GM19351 (cell line): ENCODE measurements at regions not wholly inside any gene's neighbourhood (a gene's known extent, or its start where the extent isn't known, plus 50 kb on each side); places are given as distances from the start of the nearest gene placed in this dataset.

ENCODE experiments used
- ATAC-seq: cut with Tn5 transposase; IDR thresholded peaks from one replicate; pipeline ENCODE4 v1.9.1; 2021; ENCODE audit warnings: mild to moderate bottlenecking, moderate library complexity; ENCODE audit not compliant: unreplicated experiment

DNA sequence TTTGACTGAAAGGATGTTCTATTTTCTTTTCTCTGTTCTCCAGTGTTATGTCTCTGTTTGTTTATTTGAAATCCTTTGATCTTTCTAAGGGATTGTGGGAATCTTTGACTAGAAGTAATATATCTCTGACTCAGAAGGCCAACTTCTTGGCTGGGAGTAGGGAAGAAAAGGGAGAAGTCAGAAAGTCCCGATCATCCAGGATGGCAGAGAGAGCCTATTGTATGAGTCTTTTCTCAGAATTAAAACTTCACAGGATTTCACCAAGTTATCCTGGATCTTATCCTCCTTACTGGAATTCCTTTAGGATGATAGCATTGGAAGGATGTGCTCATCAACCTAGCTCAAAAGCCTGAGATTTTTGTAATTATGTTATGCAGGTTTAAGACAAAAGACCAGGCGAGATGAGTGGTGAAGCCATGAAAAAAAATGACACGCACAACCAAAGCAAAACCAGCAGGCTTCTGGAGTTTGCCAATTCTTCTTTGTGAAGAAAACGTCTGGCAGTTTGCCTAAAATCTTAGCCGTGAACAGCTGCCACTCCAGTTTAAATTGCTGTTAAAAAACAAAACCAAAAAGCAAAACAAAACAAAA, 383.6 kb upstream of the SMIM21 start:
- no peak for ATAC-seq

DNA sequence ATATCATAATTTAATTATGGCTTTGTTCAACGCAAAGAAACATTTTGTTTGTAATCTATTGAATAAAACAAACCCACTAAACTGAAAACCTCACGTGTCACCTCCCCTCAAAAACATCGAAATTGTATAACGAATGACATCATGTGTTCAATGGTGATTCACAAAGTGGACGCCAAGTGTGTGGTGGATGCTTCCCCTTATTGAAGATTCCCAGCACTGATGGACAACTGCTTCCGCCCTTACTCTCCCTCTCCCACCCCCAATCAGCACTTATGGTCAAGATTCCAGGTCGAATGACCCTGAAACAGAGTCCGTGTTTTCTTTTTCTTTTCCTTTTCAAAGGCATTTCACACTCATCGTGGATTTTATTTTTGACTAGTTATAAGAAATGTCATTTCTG, 383.0 kb upstream of the SMIM21 start:
- no peak for ATAC-seq

DNA sequence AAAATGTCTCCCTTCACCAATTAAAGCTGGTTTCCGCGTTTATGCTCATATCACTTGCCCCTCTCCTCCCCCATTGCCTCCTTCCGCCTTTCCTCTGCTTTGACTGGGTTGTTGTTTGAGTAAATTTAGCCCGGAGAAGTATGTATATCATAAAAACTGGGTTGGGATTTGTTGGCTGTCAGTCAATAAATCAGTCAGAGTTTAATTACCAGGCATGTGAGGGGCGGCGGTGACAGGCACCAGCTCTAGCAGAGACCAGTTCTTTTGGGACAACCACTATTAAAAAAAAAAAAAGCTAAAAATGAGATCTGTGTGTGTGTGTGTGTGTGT, 382.4 kb upstream of the SMIM21 start:
- no peak for ATAC-seq

DNA sequence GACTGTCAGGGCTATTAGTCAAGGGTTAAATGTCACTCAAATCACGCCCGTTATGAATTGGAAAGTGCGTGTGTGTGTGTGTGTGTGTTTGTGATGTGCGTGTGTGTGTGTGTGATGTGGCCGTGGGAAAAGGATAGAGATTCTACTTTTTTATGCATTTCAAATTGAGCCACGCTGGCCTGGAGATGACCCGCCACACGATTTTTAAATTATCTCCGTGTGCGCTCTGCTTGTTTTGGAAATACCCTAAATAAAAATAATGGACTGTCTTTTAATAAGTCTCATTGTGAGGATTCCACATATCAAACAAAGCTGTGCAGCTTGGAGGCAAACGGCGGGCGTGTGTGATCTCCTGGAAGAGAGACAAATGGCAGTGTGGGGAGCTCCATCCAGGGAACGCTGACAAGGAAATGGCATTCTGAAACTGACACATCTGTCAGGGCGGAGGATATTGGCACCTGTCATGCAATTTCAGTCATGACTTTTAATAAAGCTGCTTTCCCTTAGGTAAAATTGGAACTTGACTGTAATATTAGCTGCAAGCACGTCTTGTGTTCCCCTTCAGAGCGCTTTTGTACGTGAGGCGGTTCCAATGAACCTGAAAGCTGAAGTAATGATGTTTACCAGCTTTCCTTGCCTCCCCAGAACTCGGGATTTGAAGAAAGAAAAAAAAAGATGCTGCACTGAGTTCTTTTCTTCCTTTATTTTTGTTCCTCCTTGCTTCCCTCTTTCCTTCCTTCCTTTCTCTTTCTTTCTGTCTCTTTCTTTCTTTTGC, 381.8 kb upstream of the SMIM21 start:
- ATAC-seq: no peak

DNA sequence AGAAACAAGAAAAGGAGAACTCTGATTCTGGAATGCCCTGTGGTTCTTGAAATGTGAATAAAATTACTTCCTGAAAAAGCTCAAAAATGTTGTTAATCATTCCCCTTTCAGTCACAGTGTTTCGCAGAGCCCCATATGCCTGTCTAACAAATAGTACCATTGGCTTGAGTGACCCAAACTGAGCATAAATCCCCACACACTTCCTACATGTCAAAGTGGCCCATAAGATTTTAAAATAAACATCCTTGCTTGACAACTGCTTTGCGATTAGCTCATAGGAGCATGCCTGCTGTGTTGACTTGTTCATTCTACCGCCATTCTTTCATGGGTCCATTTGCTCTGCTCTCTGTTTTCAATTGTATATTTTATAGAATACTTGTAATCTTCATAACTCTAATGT, 377.8 kb upstream of the SMIM21 start:
- no peak for ATAC-seq

DNA sequence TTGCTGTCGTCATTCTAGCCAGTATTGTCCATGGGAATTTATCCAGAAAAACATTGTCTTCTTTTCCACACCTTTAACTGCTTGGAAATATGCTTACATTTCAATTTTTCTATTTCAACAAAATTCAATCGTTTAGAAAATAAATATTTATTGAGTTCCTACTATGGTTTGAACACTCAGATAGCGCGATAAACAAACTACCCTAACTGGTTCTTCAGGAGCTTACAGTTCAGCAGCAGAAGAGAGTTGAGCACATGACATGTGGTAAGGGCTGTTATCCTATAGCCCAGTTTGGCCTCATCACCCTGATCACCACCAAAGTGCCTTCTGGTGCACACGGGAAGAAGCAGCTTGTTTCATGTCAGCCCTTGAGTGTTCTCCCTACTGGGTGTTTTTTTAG, 375.2 kb upstream of the SMIM21 start:
- ATAC-seq: no peak

DNA sequence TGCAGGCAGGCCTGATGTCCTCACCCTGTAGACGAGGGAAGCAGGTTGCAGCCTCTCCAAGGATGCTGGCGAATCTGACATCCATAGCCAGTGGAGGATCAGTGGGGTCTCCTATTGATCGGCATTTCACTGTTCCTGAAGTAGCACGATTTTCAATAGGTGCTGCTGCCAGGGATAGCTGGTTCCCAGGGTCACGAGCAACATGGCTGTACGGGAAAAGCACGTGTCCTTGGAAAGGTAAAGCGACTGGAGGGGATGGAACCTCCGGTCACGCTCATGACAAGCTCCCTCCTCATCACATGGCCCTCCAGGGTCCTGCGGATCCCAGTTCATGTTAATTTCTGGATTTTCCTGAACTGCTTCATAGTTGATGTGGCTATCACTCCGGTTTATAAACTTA, 373.7 kb upstream of the SMIM21 start:
- ATAC-seq: no peak

DNA sequence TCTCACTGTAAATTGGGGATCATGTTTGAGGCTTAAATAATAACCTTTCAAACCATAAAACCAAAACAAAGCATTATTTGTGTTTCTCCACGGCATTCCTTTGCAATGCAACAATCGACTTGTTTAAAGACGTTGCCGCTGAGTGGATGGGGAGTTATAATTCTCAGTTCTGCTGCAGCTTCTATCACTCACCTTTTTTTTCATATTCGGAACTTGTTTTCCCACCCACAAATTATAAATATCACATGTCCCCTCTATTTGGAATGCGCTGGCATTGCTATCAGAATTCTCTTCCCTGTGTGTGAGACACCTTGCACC, 372.8 kb upstream of the SMIM21 start:
- no peak for ATAC-seq

DNA sequence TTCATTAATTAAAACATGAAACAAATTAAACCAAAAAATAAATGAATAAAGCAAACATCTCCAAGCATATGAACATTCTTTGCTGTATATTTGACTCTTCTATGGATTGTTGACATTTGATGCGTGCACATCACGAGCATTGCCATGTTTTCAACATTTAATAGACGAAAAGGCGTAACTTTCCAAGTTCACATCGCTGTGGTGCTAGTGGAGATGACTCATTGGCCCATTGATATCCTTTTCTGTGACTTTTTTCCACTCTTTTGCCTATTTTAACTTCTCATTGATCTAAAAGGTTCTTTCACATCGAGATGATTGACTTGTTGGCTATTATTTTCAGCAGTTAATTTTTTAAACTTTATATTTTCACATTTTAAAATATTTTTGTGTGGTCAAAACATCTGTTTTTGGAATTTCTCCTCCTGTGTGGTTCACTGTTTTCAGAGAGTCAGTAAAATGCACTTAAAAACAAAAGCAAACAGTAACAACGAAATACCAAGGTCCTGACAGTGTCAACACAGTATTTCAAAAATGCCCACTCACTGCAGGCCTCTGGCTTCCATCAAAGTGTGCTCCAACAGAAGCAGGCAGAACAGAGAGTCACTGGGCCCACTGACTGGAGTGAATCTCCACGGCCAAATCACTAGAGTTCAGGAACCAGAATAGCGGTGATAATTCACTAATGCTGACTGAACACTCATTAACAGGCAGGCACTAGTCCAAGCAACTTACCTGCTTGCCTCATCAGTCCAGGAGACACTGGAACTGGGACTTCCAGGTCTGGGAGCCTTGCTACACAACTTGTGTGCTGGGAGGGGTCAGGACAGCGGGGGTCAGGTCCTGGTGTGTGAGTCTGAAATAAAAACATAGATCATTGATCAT, 372.2 kb upstream of the SMIM21 start:
- ATAC-seq: no peak

DNA sequence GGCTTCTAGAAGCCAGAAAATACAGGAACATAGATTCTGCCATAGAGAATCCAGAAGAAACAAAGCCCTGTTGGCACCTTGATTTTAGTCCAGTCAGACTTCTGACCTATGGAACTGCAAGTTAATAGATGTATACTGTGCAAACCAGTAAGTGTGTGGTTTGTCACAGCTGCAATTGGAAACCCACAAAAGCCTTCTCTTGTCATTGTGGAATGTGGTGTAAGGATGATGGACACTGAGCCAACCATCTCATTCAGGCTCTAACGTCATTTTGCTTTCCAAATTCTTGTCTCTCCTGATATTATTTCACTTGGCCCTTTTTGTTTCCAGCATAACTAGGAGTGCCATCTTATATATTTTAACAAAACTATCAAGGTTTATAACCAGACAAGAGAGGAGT, 369.5 kb upstream of the SMIM21 start:
- no peak for ATAC-seq

DNA sequence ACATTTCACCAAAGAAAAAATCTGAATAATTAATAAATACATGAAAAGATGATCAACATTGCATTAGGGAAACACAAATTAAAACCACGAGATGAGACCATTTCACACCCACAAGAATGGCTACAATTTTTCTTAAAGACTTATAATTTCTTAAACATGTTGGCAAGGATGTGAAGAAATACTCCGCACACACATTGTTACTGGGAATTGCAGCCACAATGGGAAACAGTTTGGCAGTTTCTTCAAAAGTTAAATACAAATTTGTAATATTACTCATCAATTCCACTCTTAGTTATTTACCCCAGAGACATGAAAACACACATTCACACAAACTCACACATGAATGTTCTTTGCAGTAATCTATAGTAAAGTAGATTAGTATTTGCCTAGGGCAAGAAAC, 363.3 kb upstream of the SMIM21 start:
- ATAC-seq: no peak

DNA sequence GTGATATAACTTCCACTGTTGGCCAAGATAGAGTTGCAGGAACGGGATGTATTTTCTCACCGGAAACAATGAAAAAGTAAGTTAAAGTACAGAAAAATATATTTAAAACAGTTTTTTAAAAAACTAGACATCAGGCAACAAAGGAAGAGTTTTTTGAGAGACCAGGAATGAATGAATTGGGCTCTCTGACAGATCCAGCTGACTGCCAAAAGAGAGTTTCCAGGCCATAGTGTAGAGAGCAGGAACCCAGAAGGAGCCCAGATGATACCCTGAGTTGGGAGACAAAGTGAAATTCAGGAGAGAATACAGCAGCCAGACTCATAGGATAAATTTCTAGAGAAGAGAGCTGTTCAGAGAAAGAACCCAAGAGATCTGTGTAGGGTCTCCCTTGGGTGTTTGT, 362.6 kb upstream of the SMIM21 start:
- no peak for ATAC-seq

DNA sequence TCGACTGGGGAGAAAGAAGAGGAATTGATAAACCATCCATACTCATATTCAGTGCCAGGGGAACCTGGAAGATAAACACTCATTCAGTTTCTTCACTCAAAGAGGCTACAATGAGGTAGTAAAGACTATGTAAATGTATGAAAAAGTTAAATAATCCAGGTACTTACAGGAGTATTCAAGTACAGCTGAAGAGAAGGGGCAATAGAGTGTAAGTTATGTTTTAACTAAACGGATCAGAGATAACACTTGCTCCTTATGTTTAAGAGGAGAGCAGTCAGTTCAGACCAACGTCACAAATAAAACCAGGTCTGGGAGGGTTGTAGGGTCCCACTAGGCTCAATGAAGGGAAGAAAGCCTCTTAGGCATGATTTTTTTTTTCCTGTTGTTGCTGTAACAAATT, 358.3 kb upstream of the SMIM21 start:
- ATAC-seq: no peak

DNA sequence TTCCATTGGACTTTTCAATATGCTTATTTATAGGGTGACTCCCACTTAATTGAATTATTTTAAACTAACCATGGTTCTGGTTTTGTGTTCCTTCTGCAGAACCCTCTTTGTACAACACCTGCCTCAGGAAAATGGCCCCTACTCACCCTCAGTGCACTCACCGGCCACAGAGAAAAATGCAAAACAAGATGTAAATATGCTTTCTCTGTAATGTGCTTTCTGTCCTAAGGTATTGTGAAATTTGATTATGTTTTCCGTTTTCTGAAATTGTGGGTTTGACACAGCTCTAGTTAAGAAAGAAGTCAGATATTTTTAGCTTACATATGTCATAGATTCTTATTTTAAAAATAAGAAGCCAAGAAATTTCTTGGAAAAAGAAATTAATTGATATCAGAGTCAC, 357.7 kb upstream of the SMIM21 start:
- ATAC-seq: no peak

DNA sequence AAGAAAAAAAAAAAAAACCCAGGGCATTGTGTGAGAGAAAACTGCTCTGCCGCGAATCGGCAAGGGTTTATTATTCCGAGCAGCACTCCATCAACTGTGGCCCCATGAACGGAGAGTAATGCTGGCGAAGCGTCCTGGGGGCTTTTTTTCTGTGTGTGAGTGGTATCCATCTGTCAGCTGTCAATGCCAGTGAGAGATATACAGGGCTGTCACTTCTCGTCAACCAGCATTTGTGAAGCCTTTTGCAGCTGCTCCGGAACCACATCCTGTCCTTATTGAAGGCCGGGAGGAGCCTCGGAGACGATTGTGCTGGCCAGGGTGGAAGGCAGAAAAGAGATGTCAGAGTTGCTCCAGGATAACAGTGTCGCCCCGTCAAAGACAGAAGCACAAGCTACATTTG, 356.9 kb upstream of the SMIM21 start:
- ATAC-seq: no peak

DNA sequence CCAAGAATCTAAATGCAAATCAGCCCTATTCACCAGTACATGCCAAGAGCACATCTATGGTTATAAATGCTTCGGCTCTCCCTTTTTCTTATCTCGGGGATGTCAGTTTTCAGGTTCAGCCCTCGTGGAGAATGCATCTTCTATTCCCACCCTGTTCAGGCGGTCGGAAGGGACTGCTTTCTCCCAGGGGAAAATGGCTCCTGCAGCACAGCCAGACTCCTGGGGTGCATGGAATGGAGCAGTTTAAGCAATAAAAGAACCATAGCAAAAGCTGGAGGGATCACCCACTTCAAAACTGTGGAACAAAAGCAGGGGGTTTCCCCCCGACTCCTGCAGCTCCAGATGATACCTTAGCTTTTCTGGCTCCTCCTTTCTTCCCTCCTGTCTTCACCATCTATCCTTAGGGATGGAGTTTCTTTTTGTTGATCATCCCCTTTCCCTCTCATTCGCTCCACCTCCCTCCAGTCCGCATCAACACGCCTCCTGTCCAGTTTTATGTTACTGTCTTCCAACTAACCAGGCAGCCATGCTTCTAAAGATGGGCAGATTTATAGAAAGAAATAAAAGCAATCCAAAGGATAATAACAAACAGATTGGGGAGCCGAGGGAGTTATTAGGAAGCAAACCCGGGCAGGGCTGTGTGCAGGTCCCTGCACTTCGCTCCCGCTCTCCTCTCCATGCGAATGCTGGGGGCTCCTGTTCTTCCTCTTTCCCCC, 356.2 kb upstream of the SMIM21 start:
- ATAC-seq: no peak

DNA sequence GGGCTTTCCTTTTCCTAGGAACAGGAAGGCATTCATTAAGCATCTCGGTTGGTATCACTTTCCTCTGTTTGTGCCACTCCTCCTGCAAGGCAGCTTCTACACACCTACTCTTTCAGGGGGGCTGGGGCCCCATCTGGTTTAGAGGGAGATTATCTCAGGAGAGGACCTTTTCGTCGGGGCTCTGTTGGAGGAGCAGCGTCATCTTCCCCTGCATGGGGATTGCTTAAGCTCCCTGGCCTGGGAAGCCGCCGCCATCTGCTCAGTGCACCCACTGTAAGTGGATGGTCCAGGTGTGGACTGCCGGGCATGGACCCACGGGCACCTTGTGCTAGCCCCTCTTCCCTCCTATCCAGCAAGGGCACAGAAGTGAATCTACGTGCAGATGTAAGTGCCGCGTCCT, 355.3 kb upstream of the SMIM21 start:
- ATAC-seq: no peak

DNA sequence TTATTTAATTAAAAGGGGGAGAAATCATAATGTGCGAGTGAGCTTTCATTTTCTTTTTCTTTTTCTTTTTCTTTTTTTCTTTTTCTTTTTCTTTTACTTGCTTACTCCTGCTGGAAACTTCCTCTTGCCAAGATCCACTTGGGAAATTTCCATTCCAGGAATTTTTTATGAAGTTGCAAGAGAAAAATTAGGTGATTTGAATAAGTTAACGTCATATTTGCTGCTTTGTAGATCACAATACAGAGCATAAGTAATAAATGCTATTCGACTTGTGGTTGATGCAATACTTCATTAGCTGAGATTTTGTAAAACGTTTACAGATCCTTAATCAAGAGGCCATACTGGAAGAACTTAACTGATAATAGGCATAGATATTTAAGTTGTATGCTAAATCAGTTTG, 354.7 kb upstream of the SMIM21 start:
- no peak for ATAC-seq

DNA sequence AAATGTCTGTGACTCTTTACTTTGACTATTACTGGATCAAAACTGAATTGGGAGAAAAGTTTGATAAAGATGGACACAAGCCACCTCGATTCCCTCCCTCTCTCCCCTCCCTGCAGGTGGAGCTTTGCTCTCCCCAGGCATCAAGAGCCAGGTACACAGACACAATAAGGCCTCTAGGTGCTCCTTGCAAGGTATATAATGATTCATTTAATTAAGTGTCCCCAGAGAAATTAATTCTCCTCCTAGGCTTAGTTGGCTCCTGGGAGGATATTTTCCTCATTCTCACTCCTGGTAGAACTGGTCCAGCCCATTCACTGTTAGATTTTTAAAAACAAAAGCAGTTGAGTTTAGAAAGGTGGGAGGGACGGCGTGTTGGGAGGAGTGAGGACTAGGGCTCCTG, 352.4 kb upstream of the SMIM21 start:
- no peak for ATAC-seq

DNA sequence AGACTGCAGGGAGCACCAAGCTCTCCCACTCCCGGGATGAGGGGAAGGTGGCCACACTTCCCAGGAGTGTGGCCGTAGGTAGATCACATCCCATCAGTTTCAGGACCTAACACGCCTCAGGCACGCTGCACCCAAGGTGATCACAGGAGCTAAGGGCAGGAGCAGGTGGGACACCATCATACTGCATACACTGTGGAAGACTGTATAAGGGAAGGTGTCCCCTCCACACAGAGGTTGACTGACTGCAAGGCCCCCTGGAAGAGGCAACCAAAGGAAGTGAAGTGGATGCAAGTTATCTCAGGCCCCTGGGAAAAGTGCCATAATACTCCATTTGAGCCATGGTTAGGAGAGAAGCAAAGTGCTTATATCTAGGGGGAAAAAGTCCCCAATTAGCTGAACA, 351.9 kb upstream of the SMIM21 start:
- ATAC-seq: no peak

DNA sequence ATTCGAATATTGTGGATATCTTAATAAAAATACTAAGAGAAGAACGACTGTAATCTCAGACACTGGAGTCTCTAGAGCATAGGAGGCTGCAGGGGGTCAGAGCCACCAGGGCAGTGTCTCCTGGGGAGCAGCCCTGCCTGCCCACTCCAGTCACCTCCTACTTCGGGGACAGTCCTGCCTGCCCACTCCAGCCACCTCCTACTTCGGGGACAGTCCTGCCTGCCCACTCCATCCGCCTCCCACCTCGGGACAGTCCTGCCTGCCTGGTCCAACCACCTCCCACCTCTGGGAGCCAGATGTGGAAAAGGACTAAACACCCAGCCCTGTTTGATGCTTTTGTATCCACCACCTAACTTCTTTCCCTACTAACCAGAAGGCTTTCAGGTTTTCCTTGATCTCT, 350.1 kb upstream of the SMIM21 start:
- ATAC-seq: no peak

DNA sequence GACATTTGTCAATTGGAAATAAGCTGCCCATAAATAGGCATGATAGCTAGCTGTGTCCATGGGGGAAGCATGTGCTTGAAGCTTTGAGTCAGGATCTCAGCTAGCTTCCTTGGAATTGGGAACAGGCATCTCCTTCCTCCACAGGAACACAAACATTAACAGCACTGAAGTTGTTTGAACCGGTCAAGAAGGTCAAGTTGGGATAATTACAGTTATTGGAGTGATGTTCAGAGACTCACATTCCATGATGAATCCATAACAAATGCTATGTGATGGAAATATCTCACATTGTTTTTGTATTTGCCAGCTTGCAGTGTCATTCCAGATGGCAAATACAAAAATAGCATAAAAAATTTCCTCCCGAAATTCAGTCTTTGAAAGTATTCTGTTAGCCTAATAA, 347.6 kb upstream of the SMIM21 start:
- no peak for ATAC-seq
